Lung (tissue), 11 donors: ENCODE measurements at regions not wholly inside any gene's neighbourhood (a gene's known extent, or its start where the extent isn't known, plus 50 kb on each side); places are given as distances from the start of the nearest gene placed in this dataset.
"Not testable (repeated sequence)": the region's sequence is repeated elsewhere in the genome, so short reads cannot be mapped to it uniquely, and the experiment has no call there.

Experiments
- ATAC-seq: fragments of 200-7000 bp; cut with Tn5 transposase; one replicate; pipeline ENCODE4 v1.9.1; 2020; ENCODE audit warnings: moderate number of reproducible peaks; ENCODE audit not compliant: insufficient read depth, low FRiP score
- DNase-seq, 3 donors: peaks; one replicate each; pipeline ENCODE4 v3.0.0-alpha.2; 2013 to 2017
- H3K27ac ChIP-seq, 2 donors: one replicate each; pipeline ENCODE4 v1.5.1; 2013; ENCODE audit warnings: mild to moderate bottlenecking in 2 of 2, moderate library complexity in 2 of 2, control low read depth in 1 of 2, inconsistent platforms in 1 of 2, low read depth in 1 of 2, low read length in 1 of 2
- H3K27me3 ChIP-seq, 3 donors: one replicate each; pipeline ENCODE4 v1.5.1; 2013; ENCODE audit warnings: low read length in 2 of 3; ENCODE audit not compliant: control insufficient read depth in 3 of 3, insufficient read depth in 3 of 3
- H3K36me3 ChIP-seq, 4 donors: one replicate each; pipeline ENCODE4 v1.5.1; 2013; ENCODE audit warnings: low read length in 4 of 4, mild to moderate bottlenecking in 1 of 4, moderate library complexity in 1 of 4; ENCODE audit not compliant: control insufficient read depth in 4 of 4, insufficient read depth in 4 of 4
- H3K4me1 ChIP-seq, 5 donors: one replicate each; pipeline ENCODE4 v1.5.1; 2013; ENCODE audit warnings: low read length in 5 of 5, mild to moderate bottlenecking in 2 of 5, moderate library complexity in 1 of 5; ENCODE audit not compliant: control insufficient read depth in 5 of 5, insufficient read depth in 5 of 5
- H3K4me3 ChIP-seq: one replicate; pipeline ENCODE4 v1.5.1; 2013; ENCODE audit warnings: mild to moderate bottlenecking, control low read depth, moderate library complexity
- H3K9ac ChIP-seq, 2 donors: one replicate each; pipeline ENCODE4 v1.5.1; 2013; ENCODE audit warnings: low read length in 2 of 2, control low read depth in 1 of 2; ENCODE audit not compliant: insufficient read depth in 1 of 2
- H3K9me3 ChIP-seq, 4 donors: one replicate each; pipeline ENCODE4 v1.5.1; 2013; ENCODE audit warnings: low read length in 3 of 4, mild to moderate bottlenecking in 1 of 4, moderate library complexity in 1 of 4; ENCODE audit not compliant: control insufficient read depth in 4 of 4, insufficient read depth in 3 of 4
- CTCF ChIP-seq: IDR thresholded peaks from 2 replicates; pipeline ENCODE4 v1.5.1; 2012; ENCODE audit warnings: mild to moderate bottlenecking; ENCODE audit errors: control extremely low read depth, extremely low read depth
- WGBS, 2 donors: extraction: QIAGEN DNeasy Blood & Tissue Kit; methylation state at CpG; one replicate each; pipeline ENCODE4 v1.1.7; 2013; 5-methylcytosine and 5-hydroxymethylcytosine counted together
- donor health status: control.
- donor health status: control.
- donor health status: Bipolar disorder and iron deficiency.
- donor health status: healthy.
- donor health status: DM: yes; HTN: yes; CAD: no.

GRCh38 chr6:76940191-76940590, 523.1 kb downstream of the HTR1B start:
- no peaks in the 10 kb centered on the region for H3K36me3 ChIP-seq
- H3K27me3 ChIP-seq = no peaks in the 10 kb centered on the region
- WGBS, 2 donors = 78 to 79% methylated on average over 1 of the region's 1 CpG
- H3K27ac ChIP-seq = no peak overlapping the region
- peaks cover 0 to 5% (median 0%) of the 10 kb centered on the region in 4 donors for H3K9me3 ChIP-seq
- H3K9ac ChIP-seq = no peak overlapping the region
- TF ChIP-seq CTCF = no peak
- no peak overlapping the region for H3K4me3 ChIP-seq
- DNase-seq (no peak), ATAC-seq (no peak)
- H3K4me1 ChIP-seq = no peaks in the 10 kb centered on the region

GRCh38 chr6:76914737-76915136, 548.6 kb downstream of the HTR1B start:
- Histone ChIP-seq H3K36me3 (no peaks in the 10 kb centered on the region), H3K27ac (no peak overlapping the region), H3K4me3 (no peak overlapping the region), H3K27me3 (no peaks in the 10 kb centered on the region), H3K4me1 (no peaks in the 10 kb centered on the region), H3K9ac (no peak overlapping the region), H3K9me3 (no peaks in the 10 kb centered on the region)
- DNase-seq = no peak
- no peak for TF ChIP-seq CTCF
- no peak for ATAC-seq
- WGBS, 2 donors = 70 to 82% methylated on average over 2 of the region's 2 CpGs

- DNase-seq, H3K4me1 ChIP-seq, H3K27me3 ChIP-seq, H3K9me3 ChIP-seq, H3K36me3 ChIP-seq, H3K27ac ChIP-seq, H3K9ac ChIP-seq, H3K4me3 ChIP-seq, ATAC-seq: not testable (repeated sequence)
- 83 to 97% methylated on average over 2 to 6 of the region's 6 CpGs for WGBS, 2 donors
These were observed 557.8 kb downstream of the HTR1B start for GRCh38 chr6:76905541-76905940.

GRCh38 chr6:76892542-76892941, 570.7 kb downstream of the HTR1B start:
- Histone ChIP-seq H3K9ac (no peak overlapping the region), H3K4me1 (no peaks in the 10 kb centered on the region), H3K4me3 (no peak overlapping the region), H3K9me3 (peaks cover 0 to 6% (median 2%) of the 10 kb centered on the region in 4 donors), H3K27me3 (no peaks in the 10 kb centered on the region), H3K36me3 (no peaks in the 10 kb centered on the region), H3K27ac (no peak overlapping the region)
- no peak for DNase-seq
- no peak for ATAC-seq
- no peak for TF ChIP-seq CTCF
- 49 to 83% methylated on average over 3 of the region's 3 CpGs for WGBS, 2 donors
